ENCODE measurements at regions not wholly inside any gene's neighbourhood (a gene's known extent, or its start where the extent isn't known, plus 50 kb on each side); places are given as distances from the start of the nearest gene placed in this dataset.

- Histone ChIP-seq H3K27ac (no peak overlapping the region), H3K36me3 (no peaks in the 10 kb centered on the region), H3K9me3 (no peaks in the 10 kb centered on the region), H3K4me1 (no peaks in the 10 kb centered on the region), H3K4me3 (no peak overlapping the region), H3K27me3 (no peaks in the 10 kb centered on the region)
- DNase-seq (ENCODE audit: low spot score in 2 of 2): no peak
- WGBS, 2 donors: 47 to 65% methylated on average over 3 of the region's 3 CpGs
- TF ChIP-seq CTCF (IDR thresholded peaks at IDR 0.05) (no peak), EP300 (IDR thresholded peaks at IDR 0.05) (no peak), POLR2A (IDR thresholded peaks at IDR 0.05) (no peak)
Measured at GRCh38 chr1:195939844-195940243, 668.4 kb downstream of the KCNT2 start.

- H3K9me3 ChIP-seq: no peaks in the 10 kb centered on the region
- WGBS, 2 donors: 43 to 46% methylated on average over 10 of the region's 10 CpGs
- H3K36me3 ChIP-seq: no peaks in the 10 kb centered on the region
- no peaks in the 10 kb centered on the region for H3K4me1 ChIP-seq
- no peaks in the 10 kb centered on the region for H3K27me3 ChIP-seq
- DNase-seq (ENCODE audit: low spot score in 2 of 2): no peak
- no peak overlapping the region for H3K27ac ChIP-seq
- TF ChIP-seq EP300 (IDR thresholded peaks at IDR 0.05) (no peak), CTCF (IDR thresholded peaks at IDR 0.05) (no peak), POLR2A (IDR thresholded peaks at IDR 0.05) (no peak)
- H3K4me3 ChIP-seq: no peak overlapping the region
Measured at GRCh38 chr1:195934817-195935553, 673.3 kb downstream of the KCNT2 start.

- Histone ChIP-seq H3K27me3 (no peaks in the 10 kb centered on the region), H3K4me1 (no peaks in the 10 kb centered on the region), H3K27ac (no peak overlapping the region), H3K36me3 (no peaks in the 10 kb centered on the region), H3K4me3 (no peak overlapping the region), H3K9me3 (no peaks in the 10 kb centered on the region)
- TF ChIP-seq POLR2A (IDR thresholded peaks at IDR 0.05): no peak
- no peak for TF ChIP-seq CTCF (IDR thresholded peaks at IDR 0.05)
- no peak for TF ChIP-seq EP300 (IDR thresholded peaks at IDR 0.05)
- WGBS, 2 donors: 48 to 72% methylated on average over 1 of the region's 1 CpG
- DNase-seq (ENCODE audit: low spot score in 2 of 2): no peak
Measured at GRCh38 chr1:195933835-195934234, 674.4 kb downstream of the KCNT2 start.

GRCh38 chr1:195915826-195916225 lies 692.4 kb downstream of the KCNT2 start:
- H3K36me3 ChIP-seq: no peaks in the 10 kb centered on the region
- no peaks in the 10 kb centered on the region for H3K27me3 ChIP-seq
- no peaks in the 10 kb centered on the region for H3K4me1 ChIP-seq
- peaks cover 0 to 14% (median 0%) of the 10 kb centered on the region in 4 donors for H3K9me3 ChIP-seq
- no peak for DNase-seq (ENCODE audit: low spot score in 2 of 2)
- TF ChIP-seq CTCF (IDR thresholded peaks at IDR 0.05) (no peak), POLR2A (IDR thresholded peaks at IDR 0.05) (no peak), EP300 (IDR thresholded peaks at IDR 0.05) (no peak)
- no peak overlapping the region for H3K4me3 ChIP-seq
- WGBS, 2 donors: 90 to 95% methylated on average over 1 of the region's 1 CpG
- H3K27ac ChIP-seq: no peak overlapping the region

- Histone ChIP-seq H3K4me3 (no peak overlapping the region), H3K27ac (no peak overlapping the region), H3K27me3 (no peaks in the 10 kb centered on the region), H3K4me1 (no peaks in the 10 kb centered on the region), H3K36me3 (no peaks in the 10 kb centered on the region), H3K9me3 (no peaks in the 10 kb centered on the region)
- TF ChIP-seq CTCF (IDR thresholded peaks at IDR 0.05) (no peak), EP300 (IDR thresholded peaks at IDR 0.05) (no peak), POLR2A (IDR thresholded peaks at IDR 0.05) (no peak)
- 92 to 94% methylated on average over 6 of the region's 6 CpGs for WGBS, 2 donors
- no peak for DNase-seq (ENCODE audit: low spot score in 2 of 2)
Measured at GRCh38 chr1:195909061-195909460, 699.2 kb downstream of the KCNT2 start.
